HCT116 (cell line): ENCODE measurements at regions not wholly inside any gene's neighbourhood (a gene's known extent, or its start where the extent isn't known, plus 50 kb on each side); places are given as distances from the start of the nearest gene placed in this dataset.

Experiments used
- ATAC-seq: fragments of 200-7000 bp; cut with Tn5 transposase; 2 replicates; pipeline ENCODE4 v1.9.1; 2020; ENCODE audit warnings: mild to moderate bottlenecking, moderate library complexity
- BruUV-seq: library from RNA; stranded (reverse); fragments of 400-500 nt; replicated peaks from 2 replicates; lab custom pipeline; 2021; lab: Mats Ljungman, UMichigan
- CTCF ChIA-PET: fragments of 300-600 bp; sonication (Branson Sonifier 250); formaldehyde crosslinking; loops from one replicate; lab custom pipeline; 2021; ENCODE audit warnings: antibody characterized with exemption; lab: Charles Lee
- POLR2A ChIA-PET: fragments of 300-600, 350-600 bp; sonication (Branson Sonifier 250); formaldehyde crosslinking; loops from one replicate; lab custom pipeline; 2021; ENCODE audit warnings: antibody characterized with exemption; lab: Charles Lee
- RAD21 ChIA-PET, 2 experiments: fragments of 300-600 bp; sonication (Branson Sonifier 250); formaldehyde crosslinking; loops; one replicate each; lab custom pipeline; 2023; ENCODE audit warnings: low total read pairs in 2 of 2; ENCODE audit not compliant: uncharacterized antibody in 2 of 2, unreplicated experiment in 2 of 2, low non-redundant PET in 1 of 2; lab: Charles Lee
- DNase-seq: peaks from one replicate; pipeline ENCODE4 v3.0.0-alpha.2; 2010; ENCODE audit warnings: low read depth, low spot score
- H2AFZ ChIP-seq: fragments of 200-600 bp; shearing (Covaris generic), sonication (generic); 2 replicates; pipeline ENCODE4 v1.6.1; 2017; ENCODE audit warnings: low read depth, mixed run types, mixed read lengths, antibody characterized with exemption, low read length; ENCODE audit not compliant: poor library complexity, severe bottlenecking
- H3K27ac ChIP-seq: 2 replicates; pipeline ENCODE4 v1.5.1; 2012; ENCODE audit warnings: low read depth, low read length
- H3K27me3 ChIP-seq: fragments of 200-600 bp; sonication (generic); 2 replicates; pipeline ENCODE4 v1.6.1; 2016; ENCODE audit warnings: mixed run types, low read length, mixed read lengths; ENCODE audit not compliant: insufficient read depth
- H3K36me3 ChIP-seq, 2 experiments: fragments of 200-500 bp in 1 of 2; fragments of 200-600 bp in 1 of 2; sonication (Bioruptor generic) in 1 of 2; sonication (generic) in 1 of 2; 2 replicates each; pipeline versions ENCODE4 v1.5.1 to v1.6.1; 2014 to 2016; ENCODE audit warnings: low read length in 2 of 2, inconsistent platforms in 1 of 2, mixed read lengths in 1 of 2, mixed run types in 1 of 2; ENCODE audit not compliant: insufficient read depth in 2 of 2, control insufficient read depth in 1 of 2
- H3K4me1 ChIP-seq, 2 experiments: fragments of 200-600 bp in 1 of 2; sonication (generic) in 1 of 2; 2 replicates each; pipeline versions ENCODE4 v1.5.1 to v1.6.1; 2012 to 2017; ENCODE audit warnings: low read length in 2 of 2, inconsistent platforms in 1 of 2, mild to moderate bottlenecking in 1 of 2, mixed read lengths in 1 of 2, mixed run types in 1 of 2, moderate library complexity in 1 of 2; ENCODE audit not compliant: insufficient read depth in 2 of 2, control insufficient read depth in 1 of 2
- H3K4me2 ChIP-seq: fragments of 200-600 bp; sonication (generic); 2 replicates; pipeline ENCODE4 v1.6.1; 2017; ENCODE audit warnings: mixed run types, low read length, mixed read lengths
- H3K4me3 ChIP-seq, 2 experiments: fragments of 200-600 bp in 1 of 2; sonication (generic) in 1 of 2; replicated peaks in 1 of 2; 2 replicates each; pipeline ENCODE4 v1.5.1; 2011 to 2016; ENCODE audit warnings: low read length in 2 of 2, control low read depth in 1 of 2, low read depth in 1 of 2, mild to moderate bottlenecking in 1 of 2, mixed read lengths in 1 of 2, mixed run types in 1 of 2
- H3K79me2 ChIP-seq: fragments of 200-600 bp; sonication (generic); 2 replicates; pipeline ENCODE4 v1.6.1; 2017; ENCODE audit warnings: mild to moderate bottlenecking, mixed run types, low read length, moderate library complexity, mixed read lengths; ENCODE audit not compliant: insufficient read depth
- H3K9ac ChIP-seq: fragments of 200-600 bp; sonication (generic); 2 replicates; pipeline ENCODE4 v1.6.1; 2016; ENCODE audit warnings: low read length, mixed read lengths
- H3K9me2 ChIP-seq: fragments of 200-600 bp; sonication (generic), shearing (Covaris generic); 2 replicates; pipeline ENCODE4 v1.6.1; 2017; ENCODE audit warnings: mixed run types, mild to moderate bottlenecking, moderate library complexity; ENCODE audit not compliant: insufficient read depth
- H3K9me3 ChIP-seq, 2 experiments: fragments of 200-500 bp in 1 of 2; fragments of 200-600 bp in 1 of 2; sonication (Bioruptor generic) in 1 of 2; sonication (generic) in 1 of 2; 2 replicates each; pipeline ENCODE4 v1.6.1; 2014 to 2017; ENCODE audit warnings: low read length in 2 of 2, mixed read lengths in 2 of 2, inconsistent platforms in 1 of 2, low read depth in 1 of 2, mild to moderate bottlenecking in 1 of 2, mixed run types in 1 of 2, moderate library complexity in 1 of 2; ENCODE audit not compliant: control insufficient read depth in 1 of 2, insufficient read depth in 1 of 2
- H4K20me1 ChIP-seq: fragments of 200-600 bp; sonication (generic), shearing (Covaris generic); 2 replicates; pipeline ENCODE4 v1.6.1; 2017; ENCODE audit warnings: mixed run types, mild to moderate bottlenecking, moderate library complexity; ENCODE audit not compliant: insufficient read depth
- ATF3 ChIP-seq: IDR thresholded peaks from 2 replicates; pipeline ENCODE4 v1.6.1; 2012
- CBX3 ChIP-seq: IDR thresholded peaks from 2 replicates; pipeline ENCODE4 v1.6.1; 2012; ENCODE audit warnings: low read depth
- CEBPB ChIP-seq: IDR thresholded peaks from 2 replicates; pipeline ENCODE4 v1.6.1; 2012; ENCODE audit warnings: low read depth
- CTCF ChIP-seq, 3 experiments: fragments of 200-600 bp in 1 of 3; sonication (generic) in 1 of 3; IDR thresholded peaks in 2 of 3; conservative IDR thresholded peaks in 1 of 3; 2 replicates each; pipeline ENCODE4 v1.5.1; 2012 to 2017; ENCODE audit warnings: low read depth in 2 of 3, low read length in 2 of 3, antibody characterized with exemption in 1 of 3, borderline replicate concordance in 1 of 3, control low read depth in 1 of 3, mild to moderate bottlenecking in 1 of 3, mixed read lengths in 1 of 3, mixed run types in 1 of 3, moderate library complexity in 1 of 3; ENCODE audit not compliant: insufficient read depth in 1 of 3
- EGR1 ChIP-seq: IDR thresholded peaks from 2 replicates; pipeline ENCODE4 v1.6.1; 2012; ENCODE audit warnings: low read depth
- ELF1 ChIP-seq: IDR thresholded peaks from 2 replicates; pipeline ENCODE4 v1.6.1; 2012; ENCODE audit warnings: low read depth, borderline replicate concordance
- EZH2 ChIP-seq: fragments of 200-600 bp; sonication (generic); IDR thresholded peaks from 2 replicates; pipeline ENCODE4 v1.6.1; 2017; ENCODE audit warnings: antibody characterized with exemption, mixed run types
- EZH2phosphoT487 ChIP-seq: fragments of 200-600 bp; IDR thresholded peaks from 2 replicates; pipeline ENCODE4 v1.6.1; 2018; ENCODE audit warnings: antibody characterized with exemption, borderline replicate concordance
- FOSL1 ChIP-seq: IDR thresholded peaks from 2 replicates; pipeline ENCODE4 v1.6.1; 2012; ENCODE audit warnings: low read depth
- JUND ChIP-seq: IDR thresholded peaks from 2 replicates; pipeline ENCODE4 v1.6.1; 2012
- POLR2A ChIP-seq: IDR thresholded peaks from 2 replicates; pipeline ENCODE4 v1.7.0; 2011; ENCODE audit warnings: borderline replicate concordance; ENCODE audit not compliant: insufficient read depth, insufficient read length; ENCODE audit errors: extremely low read depth
- POLR2AphosphoS5 ChIP-seq: IDR thresholded peaks from 2 replicates; pipeline ENCODE4 v1.6.1; 2011; ENCODE audit warnings: mild to moderate bottlenecking, low read depth, low read length, moderate library complexity
- REST ChIP-seq: IDR thresholded peaks from 2 replicates; pipeline ENCODE4 v1.6.1; 2012; ENCODE audit warnings: low read depth
- SIN3A ChIP-seq: IDR thresholded peaks from 2 replicates; pipeline ENCODE4 v1.6.1; 2012; ENCODE audit warnings: low read depth
- SP1 ChIP-seq: IDR thresholded peaks from 2 replicates; pipeline ENCODE4 v1.6.1; 2012; ENCODE audit warnings: low read depth
- SRF ChIP-seq: IDR thresholded peaks from 2 replicates; pipeline ENCODE4 v1.6.1; 2012; ENCODE audit warnings: low read depth
- TCF7L2 ChIP-seq: IDR thresholded peaks from 2 replicates; pipeline ENCODE4 v1.7.0; 2011; ENCODE audit warnings: borderline replicate concordance, inconsistent platforms; ENCODE audit not compliant: insufficient read depth, insufficient read length; ENCODE audit errors: extremely low read depth
- ZBTB33 ChIP-seq: IDR thresholded peaks from 2 replicates; pipeline ENCODE4 v1.6.1; 2011; ENCODE audit warnings: mild to moderate bottlenecking, low read length, moderate library complexity; ENCODE audit not compliant: insufficient replicate concordance; ENCODE audit errors: extremely low read depth
- ZNF274 ChIP-seq: fragments of 200-500 bp; sonication (Bioruptor generic); IDR thresholded peaks from 2 replicates; pipeline ENCODE4 v1.6.1; 2014; ENCODE audit warnings: mild to moderate bottlenecking, low read depth, low read length, inconsistent platforms
- intact Hi-C: fragments of 100-400 bp; cut with micrococcal nuclease; formaldehyde crosslinking; loops from 2 replicates; pipeline ENCODE4 v1.10.0; 2022
- TF ChIP-seq, protein P1 (sequence below): IDR thresholded peaks from 2 replicates; pipeline ENCODE4 v1.6.1; 2012

GRCh38 chr2:103264058-103264768, 502.4 kb downstream of the TMEM182 start:
- Histone ChIP-seq H3K4me3 (no peak overlapping the region), H4K20me1 (no peaks in the 10 kb centered on the region), H2AFZ (no peak overlapping the region), H3K4me2 (no peak overlapping the region), H3K79me2 (no peaks in the 10 kb centered on the region), H3K9ac (no peak overlapping the region), H3K9me2 (no peaks in the 10 kb centered on the region), H3K4me1 (no peaks in the 10 kb centered on the region), H3K27me3 (no peaks in the 10 kb centered on the region), H3K27ac (no peak overlapping the region), H3K36me3 (no peaks in the 10 kb centered on the region), H3K9me3 (peaks cover 4 to 9% of the 10 kb centered on the region in 2 experiments; a peak in 3 of 4 replicates)
- no peak for DNase-seq
- intact Hi-C loops: no loop called here
- no TSS peak for BruUV-seq
- ATAC-seq: no peak
- CTCF ChIA-PET: no interaction called here
- POLR2A ChIA-PET: no interaction called here
- RAD21 ChIA-PET: no interaction called here
- TF ChIP-seq POLR2AphosphoS5: no peak
- no peak for TF ChIP-seq REST
- no peak for TF ChIP-seq SIN3A
- no peak for TF ChIP-seq JUND
- no peak for TF ChIP-seq EZH2phosphoT487
- no peak for TF ChIP-seq SP1
- no peak for TF ChIP-seq CTCF (IDR thresholded peaks at IDR 0.05 in 2 of 3, conservative IDR thresholded peaks at IDR 0.05 in 1 of 3; ENCODE audit: borderline replicate concordance in 1 of 3, insufficient read depth in 1 of 3, low read depth in 2 of 3, low read length in 2 of 3)
- no peak for TF ChIP-seq FOSL1
- no peak for TF ChIP-seq SRF
- TF ChIP-seq EGR1: no peak
- TF ChIP-seq, protein P1, sequence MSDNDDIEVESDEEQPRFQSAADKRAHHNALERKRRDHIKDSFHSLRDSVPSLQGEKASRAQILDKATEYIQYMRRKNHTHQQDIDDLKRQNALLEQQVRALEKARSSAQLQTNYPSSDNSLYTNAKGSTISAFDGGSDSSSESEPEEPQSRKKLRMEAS: no peak
- TF ChIP-seq ZNF274: no peak
- TF ChIP-seq EZH2: no peak
- no peak for TF ChIP-seq CBX3
- TF ChIP-seq ATF3: no peak
- no peak for TF ChIP-seq POLR2A
- TF ChIP-seq TCF7L2: no peak
- TF ChIP-seq CEBPB: no peak
- no peak for TF ChIP-seq ZBTB33
- no peak for TF ChIP-seq ELF1
